HG03457 (cell line): ENCODE measurements at regions not wholly inside any gene's neighbourhood (a gene's known extent, or its start where the extent isn't known, plus 50 kb on each side); places are given as distances from the start of the nearest gene placed in this dataset.

Experiments
- ATAC-seq: cut with Tn5 transposase; IDR thresholded peaks from one replicate; pipeline ENCODE4 v1.9.1; 2021; ENCODE audit warnings: moderate number of reproducible peaks; ENCODE audit not compliant: unreplicated experiment

DNA sequence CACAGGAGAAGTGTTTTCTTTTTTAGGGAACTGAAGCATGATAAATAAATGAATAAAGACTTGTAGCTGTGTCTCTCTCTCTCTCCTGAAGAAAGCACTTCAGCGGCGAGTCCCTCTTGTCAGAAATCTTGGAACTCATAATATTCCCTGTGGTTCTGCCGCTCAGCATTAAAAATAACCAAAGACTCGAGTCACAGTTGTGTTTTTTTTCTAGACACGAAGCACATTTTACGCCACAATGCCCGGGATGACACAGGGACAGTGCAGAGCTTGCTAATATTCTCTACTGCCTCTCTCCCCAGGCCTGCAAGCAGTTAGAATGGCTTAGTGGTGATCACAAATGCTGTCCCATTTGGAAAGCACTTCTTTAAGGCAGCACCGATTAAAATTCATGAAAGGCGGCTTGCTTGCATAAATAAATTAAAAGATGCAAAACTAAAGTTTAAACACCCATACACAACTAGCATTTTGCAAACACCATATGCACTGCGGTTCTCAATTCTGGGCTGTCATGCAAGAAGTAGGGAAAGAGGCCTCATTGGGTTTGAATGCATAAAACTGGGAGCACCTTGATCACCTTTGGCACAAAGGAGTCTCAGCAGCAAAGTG is 597.4 kb downstream of the SOX6 start:
- ATAC-seq: no peak

DNA sequence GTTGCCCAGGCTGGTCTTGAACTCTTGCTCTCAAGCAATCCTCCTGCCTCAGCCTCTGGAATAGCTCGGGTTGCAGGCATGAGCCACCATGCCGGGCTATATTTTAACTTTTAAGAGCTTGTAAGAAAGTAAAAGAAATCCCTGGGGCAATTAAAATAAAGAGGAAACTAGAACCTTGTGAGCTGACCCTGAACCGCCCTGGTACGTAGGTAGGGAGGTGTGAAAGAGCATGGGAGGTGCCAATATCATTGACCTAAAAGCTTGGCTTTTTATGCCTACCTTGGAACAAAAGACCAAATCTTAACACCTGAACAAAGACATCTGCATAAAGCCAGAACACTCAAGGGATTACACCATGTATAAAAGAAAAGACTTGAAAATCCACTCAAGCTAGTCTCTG is 595.1 kb downstream of the SOX6 start:
- ATAC-seq: no peak

DNA sequence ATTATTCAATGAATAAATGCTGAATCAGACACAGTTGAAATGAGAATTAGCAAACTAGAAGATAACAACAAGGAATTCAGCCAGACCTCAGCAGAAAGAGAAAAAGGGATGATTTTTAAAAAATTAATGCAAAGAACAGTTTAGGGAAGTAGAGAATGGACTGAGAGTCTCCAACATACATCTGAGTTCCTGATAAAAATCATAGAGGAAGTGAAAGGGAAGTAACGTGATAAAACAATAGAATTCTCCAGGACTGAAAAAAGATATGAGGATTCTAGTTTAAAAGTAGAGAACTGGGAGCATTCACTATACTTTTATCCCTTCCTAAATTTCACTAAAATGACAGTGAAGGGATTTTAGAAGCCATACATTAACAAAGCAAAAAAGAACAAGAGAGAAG is 592.0 kb downstream of the SOX6 start:
- ATAC-seq: no peak

DNA sequence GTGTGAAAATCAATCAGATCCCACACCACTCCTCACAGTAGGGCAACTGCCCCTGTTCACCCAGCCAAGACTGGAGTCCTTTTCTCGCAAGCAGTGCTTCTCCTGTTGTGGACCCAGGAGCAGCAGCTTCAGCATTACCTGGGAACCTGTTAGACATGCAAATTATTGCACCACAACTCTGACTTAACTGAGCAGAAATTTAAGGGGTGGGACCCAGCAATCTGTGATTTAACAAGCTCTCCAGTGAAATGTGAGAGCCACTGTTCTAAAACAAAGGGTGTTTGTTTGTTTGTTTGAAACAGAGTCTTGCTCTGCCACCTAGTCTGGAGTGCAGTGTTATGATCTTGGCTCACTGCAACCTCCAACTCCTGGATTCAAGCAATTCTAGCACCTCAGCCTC is 591.4 kb downstream of the SOX6 start:
- ATAC-seq: no peak

DNA sequence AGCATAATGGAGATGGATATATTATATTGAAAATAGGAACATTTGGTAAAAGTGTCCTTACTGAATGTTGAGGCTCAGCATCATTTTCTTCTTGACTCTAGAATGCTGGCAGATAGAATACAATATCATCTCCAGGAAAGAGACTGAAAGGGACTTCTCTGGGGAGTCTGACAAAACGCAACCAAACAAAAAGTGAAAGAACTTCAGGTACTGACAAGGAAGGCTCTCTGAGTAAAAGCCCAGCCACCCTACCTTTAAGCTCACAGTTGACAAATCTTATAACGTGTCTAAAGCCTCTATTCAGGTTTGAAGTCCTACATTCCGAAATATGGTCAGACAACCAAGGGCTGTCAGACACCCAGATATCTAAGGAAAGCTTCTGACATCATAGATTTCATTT is 590.8 kb downstream of the SOX6 start:
- ATAC-seq: no peak

DNA sequence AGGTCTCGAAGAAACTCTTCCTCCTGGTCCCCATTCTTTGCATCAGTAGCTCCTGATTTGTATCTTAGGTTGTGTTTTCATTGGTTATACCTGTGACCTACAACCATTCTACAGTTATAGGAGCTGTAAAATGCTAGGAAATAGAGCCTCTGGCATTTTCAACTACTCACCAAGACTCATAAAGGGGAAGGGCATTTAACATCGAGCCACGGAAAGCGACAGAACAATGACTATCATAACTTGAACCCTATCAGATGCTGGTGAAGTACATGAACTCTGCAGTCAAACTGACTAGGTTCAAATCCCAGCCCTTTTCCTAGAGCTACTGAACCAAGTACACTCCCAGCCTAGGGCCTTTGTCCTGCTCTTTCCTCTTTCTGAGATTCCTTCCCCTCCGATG is 588.0 kb downstream of the SOX6 start:
- no peak for ATAC-seq

DNA sequence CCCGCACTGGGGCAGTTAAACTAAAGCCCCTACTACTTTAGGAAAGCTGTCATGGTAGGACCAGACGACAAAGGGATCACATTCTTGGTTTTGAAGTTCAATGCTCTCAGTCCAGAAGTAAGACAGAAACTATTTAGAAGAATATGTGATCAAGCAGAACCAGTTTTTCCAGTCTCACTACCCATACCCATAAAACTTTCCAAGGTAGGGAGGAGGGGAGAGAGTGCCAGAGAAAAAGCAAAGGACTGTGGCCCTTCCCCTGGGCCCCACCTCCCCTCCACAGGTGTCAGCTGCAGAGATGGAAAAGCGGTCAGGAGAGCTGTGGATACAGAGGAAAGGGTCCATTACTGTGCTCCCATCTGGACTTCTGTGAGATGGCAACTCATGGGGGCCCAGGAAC is 587.1 kb downstream of the SOX6 start:
- ATAC-seq: no peak

DNA sequence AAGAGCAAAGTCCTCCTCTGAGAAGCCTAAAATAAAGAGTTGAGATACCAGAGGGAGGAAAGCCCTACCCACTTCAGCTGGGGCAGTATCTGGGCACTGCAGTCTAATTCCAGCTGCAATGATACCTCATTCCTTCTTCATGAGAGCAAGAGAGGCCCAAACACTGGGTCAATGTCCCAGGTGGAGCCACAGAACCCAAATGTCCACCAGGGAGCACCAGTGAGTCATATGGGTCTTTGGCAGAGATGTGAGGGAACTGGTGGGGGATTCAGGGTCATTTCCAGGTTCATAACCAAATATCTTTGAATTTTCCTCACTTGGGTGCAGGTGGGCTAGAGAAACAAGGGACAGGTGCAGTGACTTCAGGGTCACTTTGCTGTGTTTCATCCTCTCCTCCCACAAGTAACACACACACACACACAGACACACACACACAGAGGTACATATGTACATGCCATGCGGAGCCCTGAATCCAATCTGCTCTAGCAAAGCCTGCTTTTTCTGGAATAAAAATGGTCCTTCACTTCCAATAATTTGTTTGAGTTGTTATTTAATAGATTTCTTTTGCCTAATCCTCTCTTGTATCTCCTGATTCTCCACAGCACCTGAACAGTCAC is 585.4 kb downstream of the SOX6 start:
- no peak for ATAC-seq

DNA sequence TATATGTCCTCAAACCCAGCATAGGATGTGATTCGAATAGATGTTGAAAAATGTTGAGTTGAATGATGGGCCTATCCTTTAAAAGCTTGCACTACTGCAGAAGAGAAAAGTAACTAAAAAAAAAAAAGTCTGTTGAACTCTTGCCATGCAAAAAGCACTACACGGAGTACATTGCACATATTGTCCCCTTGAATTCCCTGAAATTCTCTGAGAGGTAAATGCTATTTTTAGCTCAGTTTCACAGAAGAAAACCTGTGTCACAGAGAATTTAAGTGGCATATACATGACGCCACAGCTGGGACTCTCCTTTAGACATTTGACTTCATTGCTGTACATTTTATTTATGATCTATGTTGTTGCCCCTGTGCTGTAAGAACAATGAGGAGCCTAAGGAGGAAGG is 583.8 kb downstream of the SOX6 start:
- no peak for ATAC-seq

DNA sequence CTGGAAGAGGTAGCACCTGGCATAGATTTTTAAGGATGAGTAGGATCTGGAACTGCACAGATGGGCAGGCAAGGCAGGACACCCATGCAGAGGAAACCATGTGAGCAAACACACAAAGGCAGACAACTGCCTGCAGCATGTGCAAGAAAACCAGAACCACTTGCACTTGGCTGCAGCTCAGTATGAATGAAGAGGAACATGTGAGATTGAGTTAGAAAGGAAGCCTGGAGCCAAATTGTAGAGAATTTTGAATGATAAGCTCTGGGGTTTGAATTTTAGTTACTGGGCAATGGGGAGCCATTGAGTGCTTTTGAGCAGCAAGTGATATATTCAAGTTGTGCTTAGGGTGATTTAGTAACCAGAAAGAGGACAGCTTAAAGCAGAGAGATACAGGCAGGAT is 583.4 kb downstream of the SOX6 start:
- ATAC-seq: no peak

DNA sequence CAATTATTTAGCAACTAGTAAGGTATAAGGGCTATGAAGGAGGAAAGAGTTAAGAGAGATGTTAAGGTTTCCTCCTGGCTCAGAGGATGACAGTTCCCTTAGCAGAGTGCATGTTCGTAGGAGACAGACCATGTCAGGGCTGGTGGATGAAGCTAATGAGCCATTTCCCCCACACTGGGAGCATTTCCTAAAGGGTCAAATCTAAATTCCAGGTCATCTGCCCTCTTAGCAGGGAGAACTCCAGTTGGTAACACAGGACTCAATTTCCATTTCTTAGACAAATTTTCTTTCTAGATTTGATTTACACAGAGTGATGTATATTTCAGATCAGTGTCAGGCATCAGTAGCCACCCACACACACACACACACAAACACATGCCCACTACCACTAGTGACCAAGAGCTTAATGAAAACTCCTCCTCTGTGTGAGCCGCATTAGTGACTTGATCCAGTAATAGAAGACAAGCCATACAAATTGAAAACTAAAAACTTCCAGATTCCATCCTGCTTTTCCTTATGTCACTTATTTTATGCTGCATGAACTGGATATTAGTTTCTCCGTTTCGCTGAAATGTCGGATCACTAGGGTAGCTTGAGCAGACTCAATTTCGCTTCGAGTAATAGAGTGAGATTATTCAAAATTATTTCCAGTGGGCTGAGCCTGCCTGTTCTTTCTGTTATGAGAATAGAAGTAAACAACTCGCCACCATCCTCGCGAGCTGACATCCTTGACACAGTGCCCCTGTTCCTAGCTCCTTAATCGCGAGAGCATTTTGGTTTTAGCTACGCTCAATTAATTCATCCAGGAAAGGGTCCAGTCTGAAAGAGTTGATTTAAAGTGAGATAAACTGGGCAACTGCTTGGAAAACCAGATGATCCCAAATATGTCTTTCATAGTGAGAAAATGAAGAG is 582.6 kb downstream of the SOX6 start:
- no peak for ATAC-seq

DNA sequence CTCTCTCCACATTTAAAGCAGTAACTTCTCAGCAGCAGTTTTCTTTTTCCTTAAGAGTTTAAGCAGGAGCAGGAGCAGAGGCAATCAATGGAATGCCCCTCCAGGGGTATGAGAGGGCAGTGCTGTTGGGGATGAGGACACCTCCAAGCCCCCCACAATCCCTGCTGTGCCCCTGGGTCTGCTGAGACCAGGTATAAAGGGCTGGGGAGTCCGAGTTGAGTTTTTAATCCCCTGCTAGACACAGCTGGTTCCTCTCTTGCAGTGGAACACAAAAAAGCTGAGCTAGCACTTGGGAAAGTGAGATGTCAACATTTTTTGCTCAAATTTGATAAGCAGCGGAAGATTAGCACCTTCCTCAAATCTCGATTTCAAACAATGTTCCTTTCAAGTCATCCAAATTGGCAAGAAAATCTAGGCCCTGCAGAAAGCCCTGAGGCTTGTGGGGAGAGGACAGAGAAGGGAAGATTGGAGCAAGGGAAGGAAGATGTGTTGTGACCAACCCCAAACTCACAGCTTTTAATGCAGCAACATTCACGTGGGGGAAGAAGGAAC is 581.9 kb downstream of the SOX6 start:
- no peak for ATAC-seq

DNA sequence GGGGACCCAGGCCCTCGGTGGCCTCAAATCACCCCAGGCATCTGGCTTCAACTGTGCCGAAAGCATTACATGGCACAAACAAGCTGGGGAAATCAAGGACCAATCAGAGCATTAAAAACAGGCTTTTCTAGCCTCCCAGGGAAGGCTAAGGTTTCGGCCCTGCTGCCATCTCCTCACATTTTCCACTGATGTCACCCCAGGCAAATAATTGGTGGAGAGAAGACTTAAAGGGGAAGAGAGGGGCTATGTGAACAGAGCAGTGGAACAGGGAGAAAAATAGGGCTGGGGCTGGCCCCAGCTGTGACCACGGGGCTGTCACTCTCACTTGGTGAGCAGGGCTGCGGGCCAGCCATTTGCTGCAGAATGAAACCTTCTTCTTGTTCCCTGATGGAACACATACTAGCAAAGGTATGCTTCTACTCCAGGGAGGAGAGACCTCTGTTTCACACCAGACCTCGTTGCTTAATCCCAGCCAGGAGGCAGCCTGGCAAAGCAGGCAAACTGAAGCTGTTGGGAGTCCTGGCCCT is 581.3 kb downstream of the SOX6 start:
- no peak for ATAC-seq

DNA sequence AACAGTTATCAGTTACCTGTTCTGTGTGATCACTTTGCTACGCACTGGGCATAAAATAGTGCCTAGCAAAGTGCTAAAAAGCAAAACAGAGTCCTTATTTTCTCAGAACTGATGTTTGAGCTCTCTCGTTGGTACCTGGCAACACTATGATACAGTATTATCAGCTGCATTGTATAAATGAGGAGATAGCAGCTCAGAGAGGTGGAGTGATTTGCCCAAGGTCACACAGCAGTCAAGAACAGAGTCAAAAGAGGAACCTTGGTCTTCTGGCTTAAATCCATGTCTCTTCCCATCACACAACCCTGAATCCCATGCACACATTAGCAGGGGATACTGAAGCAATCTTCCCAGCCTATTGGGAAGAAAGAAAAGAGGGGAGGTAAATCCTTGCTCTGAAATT is 580.5 kb downstream of the SOX6 start:
- no peak for ATAC-seq

DNA sequence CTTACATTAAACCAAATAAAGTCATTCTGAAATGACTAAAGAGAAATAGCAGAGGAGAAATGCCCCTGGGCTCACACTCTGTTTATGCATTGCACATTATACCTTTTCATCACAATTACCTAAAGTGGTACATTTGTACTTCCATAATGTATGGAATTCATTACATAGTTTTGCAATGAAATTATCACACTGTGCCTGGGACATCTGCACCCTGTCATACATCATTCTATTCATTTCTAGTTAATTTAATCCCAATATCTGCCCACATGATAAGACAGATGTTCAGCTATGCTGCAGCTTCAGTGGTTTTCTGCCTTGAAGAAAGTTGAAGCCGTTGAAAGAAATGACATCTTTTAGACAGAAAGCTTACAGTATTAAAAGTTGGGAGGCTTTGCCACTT is 580.0 kb downstream of the SOX6 start:
- ATAC-seq: no peak

DNA sequence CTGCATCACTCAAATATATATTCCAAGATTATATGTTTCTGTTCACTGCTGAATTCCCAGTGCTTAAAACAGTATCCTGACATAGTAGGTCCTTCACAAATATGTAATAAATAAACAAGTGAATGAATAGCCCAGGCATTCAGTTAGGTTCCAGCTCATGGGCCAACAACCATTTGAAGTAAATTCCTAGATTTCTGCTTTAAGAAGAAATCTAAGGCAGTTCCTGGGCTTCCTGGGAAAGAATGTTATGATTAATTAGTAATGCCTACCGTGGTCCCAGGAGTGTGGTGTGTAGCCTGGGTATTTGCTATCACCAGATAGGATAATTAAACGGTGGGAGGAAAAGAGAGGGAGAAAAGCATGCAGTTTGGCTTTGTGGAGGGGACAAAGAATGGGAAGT is 576.8 kb downstream of the SOX6 start:
- ATAC-seq: no peak

DNA sequence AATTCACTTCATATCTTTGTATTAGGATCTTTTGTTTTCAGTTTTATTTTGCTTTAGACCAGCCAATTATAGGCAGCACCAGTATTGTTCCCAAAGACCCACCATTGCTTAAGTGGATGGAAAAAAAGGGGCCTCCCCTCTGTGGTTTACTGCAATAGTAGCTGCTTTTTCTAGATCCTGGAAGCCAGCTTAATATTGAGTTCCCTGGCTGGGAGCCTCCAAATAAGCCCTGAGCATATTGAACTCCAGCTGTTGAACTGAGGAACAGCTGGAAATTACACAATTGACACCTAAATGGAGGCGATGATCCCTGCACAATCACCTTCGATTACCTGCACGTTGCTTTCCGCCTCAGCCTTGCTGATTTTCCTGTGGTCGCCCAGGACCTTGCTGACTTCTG is 576.0 kb downstream of the SOX6 start:
- ATAC-seq: no peak

DNA sequence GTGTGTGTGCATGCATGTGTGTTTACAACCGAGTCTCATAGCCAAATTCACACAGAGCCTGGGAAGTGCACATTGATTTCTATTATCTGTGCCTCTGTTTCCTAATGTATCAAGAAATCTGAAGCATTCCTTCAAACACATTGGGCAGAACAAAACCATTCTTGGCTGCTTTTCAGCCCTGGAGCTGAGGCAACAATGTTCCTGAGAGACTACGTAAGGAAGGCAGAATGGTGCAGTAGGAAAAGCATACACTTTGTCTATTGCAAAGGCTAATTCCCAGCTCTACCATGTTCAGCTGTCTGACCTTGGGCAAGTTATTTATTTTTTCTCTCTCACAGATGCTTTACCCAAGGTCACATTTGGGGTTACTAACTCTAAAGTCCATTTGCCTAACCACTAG is 575.5 kb downstream of the SOX6 start:
- no peak for ATAC-seq

DNA sequence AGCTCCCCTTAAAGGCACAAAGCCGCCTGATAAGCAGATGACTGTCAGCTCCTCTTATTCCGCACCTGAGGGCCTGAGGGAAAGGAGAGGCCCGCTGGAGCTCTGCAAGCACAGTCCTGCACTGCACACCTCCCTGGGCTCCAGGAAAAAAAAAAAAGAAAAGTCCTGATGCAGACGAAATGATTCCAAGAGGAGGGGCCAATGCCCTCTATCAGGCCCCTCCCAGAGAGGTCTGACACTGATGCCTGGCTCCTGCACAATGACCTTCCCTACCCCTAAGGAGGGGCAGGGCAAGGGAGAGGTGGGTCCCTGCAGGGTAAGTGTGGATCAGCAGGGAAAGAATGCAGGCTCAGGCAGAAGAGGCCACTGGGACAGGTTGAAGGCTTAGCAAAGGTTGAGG is 572.7 kb downstream of the SOX6 start:
- no peak for ATAC-seq

DNA sequence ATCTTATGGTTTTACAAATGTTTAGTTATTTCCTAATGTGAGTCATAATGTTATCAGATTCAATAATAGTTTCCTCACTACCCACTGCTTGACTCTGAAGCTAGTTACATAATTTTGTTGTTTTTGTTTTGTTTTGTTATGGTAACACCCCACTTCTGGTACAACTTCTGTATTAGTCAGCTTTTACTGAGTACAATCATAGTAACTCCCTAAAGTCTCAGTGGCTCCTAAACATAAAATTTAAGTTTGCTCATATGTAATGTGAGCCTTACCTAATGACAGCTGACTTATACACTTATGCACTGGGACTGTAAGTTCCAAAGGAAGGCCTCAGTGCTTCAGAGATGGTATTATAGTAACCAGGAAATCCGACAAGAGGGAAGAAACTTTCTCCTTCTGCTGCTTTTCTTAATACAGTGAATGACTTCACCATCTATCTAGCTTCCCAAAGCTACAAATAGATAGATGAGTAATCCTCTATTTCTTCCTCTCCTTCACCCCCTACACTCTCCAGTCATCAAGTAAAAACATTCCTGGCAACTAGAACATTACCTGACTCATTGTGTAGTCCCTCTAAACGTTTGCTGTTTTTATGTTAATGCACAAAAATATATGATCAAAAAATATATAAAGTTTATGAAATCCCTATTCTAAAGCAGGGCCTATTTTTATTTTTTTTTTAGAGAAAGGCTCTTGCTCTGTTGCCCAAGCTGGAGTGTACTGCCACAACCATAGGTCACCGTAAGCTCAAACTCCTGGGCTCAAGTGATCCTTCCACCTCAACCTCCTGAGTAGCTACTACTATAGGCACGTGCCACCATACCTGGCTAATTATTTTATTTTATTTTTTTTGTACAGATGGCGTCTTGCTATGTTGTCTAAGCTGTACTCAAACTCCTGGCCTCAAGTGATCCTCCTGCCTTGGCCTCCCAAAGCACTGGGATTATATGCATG is 563.0 kb downstream of the SOX6 start:
- no peak for ATAC-seq
